Liver (tissue), 8 donors: ENCODE measurements at regions not wholly inside any gene's neighbourhood (a gene's known extent, or its start where the extent isn't known, plus 50 kb on each side); places are given as distances from the start of the nearest gene placed in this dataset.

ENCODE experiments used
- DNase-seq: peaks from one replicate; pipeline ENCODE4 v3.0.0-alpha.2; 2017; ENCODE audit warnings: low spot score
- H3K27ac ChIP-seq, 2 donors: one replicate each; pipeline ENCODE4 v1.7.0; 2013; ENCODE audit warnings: inconsistent platforms in 2 of 2, low read length in 2 of 2, control low read depth in 1 of 2, low read depth in 1 of 2, mild to moderate bottlenecking in 1 of 2
- H3K27me3 ChIP-seq, 4 donors: one replicate each; pipeline versions ENCODE4 v1.6.1 to v1.7.0; 2013; ENCODE audit warnings: low read length in 3 of 4, inconsistent platforms in 1 of 4, mild to moderate bottlenecking in 1 of 4, moderate library complexity in 1 of 4; ENCODE audit not compliant: control insufficient read depth in 4 of 4, insufficient read depth in 4 of 4
- H3K36me3 ChIP-seq, 4 donors: one replicate each; pipeline versions ENCODE4 v1.6.1 to v1.7.0; 2013; ENCODE audit warnings: low read length in 3 of 4, mild to moderate bottlenecking in 3 of 4, low read depth in 1 of 4, moderate library complexity in 1 of 4; ENCODE audit not compliant: control insufficient read depth in 4 of 4, insufficient read depth in 3 of 4
- H3K4me1 ChIP-seq, 4 donors: one replicate each; pipeline versions ENCODE4 v1.6.1 to v1.7.0; 2013; ENCODE audit warnings: low read length in 3 of 4, mild to moderate bottlenecking in 3 of 4, moderate library complexity in 1 of 4; ENCODE audit not compliant: control insufficient read depth in 4 of 4, insufficient read depth in 4 of 4
- H3K4me3 ChIP-seq, 3 donors: one replicate each; pipeline versions ENCODE4 v1.6.1 to v1.7.0; 2013; ENCODE audit warnings: low read length in 3 of 3, control low read depth in 1 of 3, low read depth in 1 of 3, mild to moderate bottlenecking in 1 of 3
- H3K9ac ChIP-seq, 2 donors: one replicate each; pipeline ENCODE4 v1.7.0; 2013; ENCODE audit warnings: low read length in 2 of 2, mild to moderate bottlenecking in 2 of 2, moderate library complexity in 2 of 2, control low read depth in 1 of 2, low read depth in 1 of 2
- H3K9me3 ChIP-seq, 4 donors: one replicate each; pipeline versions ENCODE4 v1.6.1 to v1.7.0; 2013; ENCODE audit warnings: low read length in 3 of 4; ENCODE audit not compliant: control insufficient read depth in 4 of 4
- EGR1 ChIP-seq, 2 donors: IDR thresholded peaks; 2 replicates each; pipeline ENCODE4 v1.6.1; 2016 to 2018; ENCODE audit warnings: antibody characterized with exemption in 2 of 2, low read depth in 2 of 2
- FOXA1 ChIP-seq: IDR thresholded peaks from 2 replicates; pipeline ENCODE4 v1.6.1; 2016; ENCODE audit warnings: antibody characterized with exemption
- FOXA2 ChIP-seq: IDR thresholded peaks from 2 replicates; pipeline ENCODE4 v1.6.1; 2016; ENCODE audit warnings: antibody characterized with exemption
- GABPA ChIP-seq, 2 donors: IDR thresholded peaks in 1 of 2; conservative IDR thresholded peaks in 1 of 2; 2 replicates each; pipeline ENCODE4 v1.6.1; 2016; ENCODE audit warnings: antibody characterized with exemption in 2 of 2, mild to moderate bottlenecking in 1 of 2, moderate library complexity in 1 of 2
- HNF4A ChIP-seq, 2 donors: conservative IDR thresholded peaks; 2 replicates each; pipeline ENCODE4 v1.6.1; 2016; ENCODE audit warnings: antibody characterized with exemption in 2 of 2, mild to moderate bottlenecking in 2 of 2
- HNF4G ChIP-seq: IDR thresholded peaks from 2 replicates; pipeline ENCODE4 v1.6.1; 2016; ENCODE audit warnings: antibody characterized with exemption
- JUND ChIP-seq, 2 donors: IDR thresholded peaks; 2 replicates each; pipeline ENCODE4 v1.6.1; 2016; ENCODE audit warnings: antibody characterized with exemption in 2 of 2
- NR2F2 ChIP-seq: IDR thresholded peaks from 2 replicates; pipeline ENCODE4 v1.6.1; 2016; ENCODE audit warnings: antibody characterized with exemption
- RAD21 ChIP-seq, 2 donors: IDR thresholded peaks; 2 replicates each; pipeline ENCODE4 v1.6.1; 2016; ENCODE audit warnings: antibody characterized with exemption in 2 of 2, mild to moderate bottlenecking in 2 of 2
- RXRA ChIP-seq, 2 donors: IDR thresholded peaks; 2 replicates each; pipeline ENCODE4 v1.6.1; 2017 to 2018; ENCODE audit warnings: antibody characterized with exemption in 2 of 2, mild to moderate bottlenecking in 1 of 2
- SP1 ChIP-seq: IDR thresholded peaks from 2 replicates; pipeline ENCODE4 v1.6.1; 2018; ENCODE audit warnings: antibody characterized with exemption, mild to moderate bottlenecking
- TAF1 ChIP-seq: conservative IDR thresholded peaks from 2 replicates; pipeline ENCODE4 v1.6.1; 2016; ENCODE audit warnings: antibody characterized with exemption, mild to moderate bottlenecking
- YY1 ChIP-seq: IDR thresholded peaks from 2 replicates; pipeline ENCODE4 v1.6.1; 2016; ENCODE audit warnings: antibody characterized with exemption, mild to moderate bottlenecking
- WGBS: extraction: QIAGEN DNeasy Blood & Tissue Kit; methylation state at CpG from one replicate; pipeline ENCODE4 v1.1.7; 2013; 5-methylcytosine and 5-hydroxymethylcytosine counted together
- TF ChIP-seq, protein P1 (sequence below): IDR thresholded peaks from 2 replicates; pipeline ENCODE4 v1.6.1; 2016; ENCODE audit warnings: antibody characterized with exemption
- TF ChIP-seq, protein P2 (sequence below): IDR thresholded peaks from 2 replicates; pipeline ENCODE4 v1.6.1; 2016; ENCODE audit warnings: antibody characterized with exemption, mild to moderate bottlenecking
- TF ChIP-seq, protein P3 (sequence below): IDR thresholded peaks from 2 replicates; pipeline ENCODE4 v1.6.1; 2016; ENCODE audit warnings: antibody characterized with exemption
- TF ChIP-seq, protein P4 (sequence below): IDR thresholded peaks from 2 replicates; pipeline ENCODE4 v1.6.1; 2016; ENCODE audit warnings: antibody characterized with exemption
- TF ChIP-seq, protein P5 (sequence below): fragments of 150-350 bp; IDR thresholded peaks from 2 replicates; pipeline ENCODE4 v1.5.1; 2017; ENCODE audit warnings: improper control_type of control experiment, low read depth, low read length; ENCODE audit not compliant: missing input control
- donor health status: healthy.
- donor health status: healthy.
- donor health status: healthy.
- donor health status: healthy.
- donor health status: healthy.

DNA sequence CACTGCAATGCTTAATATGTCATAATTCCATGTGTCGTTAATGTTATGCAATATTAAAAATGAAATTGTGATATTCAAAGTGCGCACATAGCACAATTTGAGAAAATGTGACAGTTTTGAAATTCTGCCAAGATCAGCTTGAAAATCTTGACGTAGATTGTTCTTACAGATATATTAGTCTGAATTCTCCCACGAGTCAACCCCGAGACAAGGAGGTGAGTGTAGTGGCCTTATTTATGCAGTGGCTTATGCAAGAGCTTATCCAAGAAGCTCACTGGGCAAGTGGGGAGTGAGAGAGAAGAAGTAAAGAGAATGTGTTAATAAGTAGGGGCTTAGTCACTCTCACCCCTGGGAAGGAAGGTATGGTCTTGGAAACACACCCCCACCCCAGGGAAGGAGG lies 286.1 kb upstream of the STS start:
- H3K36me3 ChIP-seq, result no peaks in the 10 kb centered on the region
- WGBS, result 92% methylated on average over 5 of the region's 5 CpGs
- H3K4me1 ChIP-seq, result no peaks in the 10 kb centered on the region
- no peak overlapping the region for H3K4me3 ChIP-seq
- peaks cover 0 to 2% (median 0%) of the 10 kb centered on the region in 4 donors for H3K9me3 ChIP-seq
- H3K27ac ChIP-seq, result no peak overlapping the region
- H3K9ac ChIP-seq, result no peak overlapping the region
- no peaks in the 10 kb centered on the region for H3K27me3 ChIP-seq
- no peak for TF ChIP-seq HNF4A (conservative IDR thresholded peaks at IDR 0.05)
- no peak for TF ChIP-seq HNF4G
- no peak for TF ChIP-seq GABPA (IDR thresholded peaks at IDR 0.05 in 1 of 2, conservative IDR thresholded peaks at IDR 0.05 in 1 of 2)
- TF ChIP-seq FOXA2, result no peak
- TF ChIP-seq, protein P1, sequence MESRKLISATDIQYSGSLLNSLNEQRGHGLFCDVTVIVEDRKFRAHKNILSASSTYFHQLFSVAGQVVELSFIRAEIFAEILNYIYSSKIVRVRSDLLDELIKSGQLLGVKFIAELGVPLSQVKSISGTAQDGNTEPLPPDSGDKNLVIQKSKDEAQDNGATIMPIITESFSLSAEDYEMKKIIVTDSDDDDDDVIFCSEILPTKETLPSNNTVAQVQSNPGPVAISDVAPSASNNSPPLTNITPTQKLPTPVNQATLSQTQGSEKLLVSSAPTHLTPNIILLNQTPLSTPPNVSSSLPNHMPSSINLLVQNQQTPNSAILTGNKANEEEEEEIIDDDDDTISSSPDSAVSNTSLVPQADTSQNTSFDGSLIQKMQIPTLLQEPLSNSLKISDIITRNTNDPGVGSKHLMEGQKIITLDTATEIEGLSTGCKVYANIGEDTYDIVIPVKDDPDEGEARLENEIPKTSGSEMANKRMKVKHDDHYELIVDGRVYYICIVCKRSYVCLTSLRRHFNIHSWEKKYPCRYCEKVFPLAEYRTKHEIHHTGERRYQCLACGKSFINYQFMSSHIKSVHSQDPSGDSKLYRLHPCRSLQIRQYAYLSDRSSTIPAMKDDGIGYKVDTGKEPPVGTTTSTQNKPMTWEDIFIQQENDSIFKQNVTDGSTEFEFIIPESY, result no peak
- no peak for TF ChIP-seq SP1
- TF ChIP-seq RAD21 (IDR thresholded peaks at IDR 0.05), result no peak
- TF ChIP-seq EGR1 (IDR thresholded peaks at IDR 0.05; ENCODE audit: low read depth in 2 of 2), result no peak
- TF ChIP-seq, protein P2, sequence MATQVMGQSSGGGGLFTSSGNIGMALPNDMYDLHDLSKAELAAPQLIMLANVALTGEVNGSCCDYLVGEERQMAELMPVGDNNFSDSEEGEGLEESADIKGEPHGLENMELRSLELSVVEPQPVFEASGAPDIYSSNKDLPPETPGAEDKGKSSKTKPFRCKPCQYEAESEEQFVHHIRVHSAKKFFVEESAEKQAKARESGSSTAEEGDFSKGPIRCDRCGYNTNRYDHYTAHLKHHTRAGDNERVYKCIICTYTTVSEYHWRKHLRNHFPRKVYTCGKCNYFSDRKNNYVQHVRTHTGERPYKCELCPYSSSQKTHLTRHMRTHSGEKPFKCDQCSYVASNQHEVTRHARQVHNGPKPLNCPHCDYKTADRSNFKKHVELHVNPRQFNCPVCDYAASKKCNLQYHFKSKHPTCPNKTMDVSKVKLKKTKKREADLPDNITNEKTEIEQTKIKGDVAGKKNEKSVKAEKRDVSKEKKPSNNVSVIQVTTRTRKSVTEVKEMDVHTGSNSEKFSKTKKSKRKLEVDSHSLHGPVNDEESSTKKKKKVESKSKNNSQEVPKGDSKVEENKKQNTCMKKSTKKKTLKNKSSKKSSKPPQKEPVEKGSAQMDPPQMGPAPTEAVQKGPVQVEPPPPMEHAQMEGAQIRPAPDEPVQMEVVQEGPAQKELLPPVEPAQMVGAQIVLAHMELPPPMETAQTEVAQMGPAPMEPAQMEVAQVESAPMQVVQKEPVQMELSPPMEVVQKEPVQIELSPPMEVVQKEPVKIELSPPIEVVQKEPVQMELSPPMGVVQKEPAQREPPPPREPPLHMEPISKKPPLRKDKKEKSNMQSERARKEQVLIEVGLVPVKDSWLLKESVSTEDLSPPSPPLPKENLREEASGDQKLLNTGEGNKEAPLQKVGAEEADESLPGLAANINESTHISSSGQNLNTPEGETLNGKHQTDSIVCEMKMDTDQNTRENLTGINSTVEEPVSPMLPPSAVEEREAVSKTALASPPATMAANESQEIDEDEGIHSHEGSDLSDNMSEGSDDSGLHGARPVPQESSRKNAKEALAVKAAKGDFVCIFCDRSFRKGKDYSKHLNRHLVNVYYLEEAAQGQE, result no peak
- TF ChIP-seq, protein P3, sequence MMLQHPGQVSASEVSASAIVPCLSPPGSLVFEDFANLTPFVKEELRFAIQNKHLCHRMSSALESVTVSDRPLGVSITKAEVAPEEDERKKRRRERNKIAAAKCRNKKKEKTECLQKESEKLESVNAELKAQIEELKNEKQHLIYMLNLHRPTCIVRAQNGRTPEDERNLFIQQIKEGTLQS, result no peak
- no peak for TF ChIP-seq NR2F2
- TF ChIP-seq, protein P4, sequence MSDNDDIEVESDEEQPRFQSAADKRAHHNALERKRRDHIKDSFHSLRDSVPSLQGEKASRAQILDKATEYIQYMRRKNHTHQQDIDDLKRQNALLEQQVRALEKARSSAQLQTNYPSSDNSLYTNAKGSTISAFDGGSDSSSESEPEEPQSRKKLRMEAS, result no peak
- no peak for TF ChIP-seq FOXA1
- TF ChIP-seq YY1, result no peak
- DNase-seq, result no peak

DNA sequence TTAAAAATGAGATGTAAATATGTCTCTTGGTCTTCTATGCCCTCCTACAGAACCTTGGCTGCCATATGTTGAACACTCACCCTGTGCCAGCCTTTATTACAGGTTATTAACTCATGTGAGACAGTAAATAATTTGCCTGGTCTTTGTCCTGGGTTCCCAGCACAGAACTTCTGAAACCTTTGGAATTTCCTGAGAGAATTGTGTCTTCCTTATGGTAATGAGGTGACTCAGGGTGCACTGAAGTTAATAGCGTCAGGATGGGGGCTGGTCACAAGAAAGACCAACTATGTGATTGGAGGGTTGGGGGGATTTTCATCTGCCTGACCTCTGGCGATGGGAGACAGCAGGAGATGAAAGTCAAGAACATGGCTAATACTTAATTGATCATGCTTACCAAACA lies 289.8 kb upstream of the STS start:
- no peaks in the 10 kb centered on the region for H3K36me3 ChIP-seq
- no peak for DNase-seq
- no peak overlapping the region for H3K9ac ChIP-seq
- H3K4me3 ChIP-seq, result no peak overlapping the region
- 93% methylated on average over 2 of the region's 2 CpGs for WGBS
- H3K27ac ChIP-seq, result no peak overlapping the region
- peaks cover 0 to 3% (median 0%) of the 10 kb centered on the region in 4 donors for H3K9me3 ChIP-seq
- no peaks in the 10 kb centered on the region for H3K4me1 ChIP-seq
- no peaks in the 10 kb centered on the region for H3K27me3 ChIP-seq
- no peak for TF ChIP-seq JUND (IDR thresholded peaks at IDR 0.05)
- TF ChIP-seq, protein P4, result no peak
- TF ChIP-seq HNF4A (conservative IDR thresholded peaks at IDR 0.05), result no peak
- TF ChIP-seq FOXA2, result no peak
- TF ChIP-seq, protein P5, sequence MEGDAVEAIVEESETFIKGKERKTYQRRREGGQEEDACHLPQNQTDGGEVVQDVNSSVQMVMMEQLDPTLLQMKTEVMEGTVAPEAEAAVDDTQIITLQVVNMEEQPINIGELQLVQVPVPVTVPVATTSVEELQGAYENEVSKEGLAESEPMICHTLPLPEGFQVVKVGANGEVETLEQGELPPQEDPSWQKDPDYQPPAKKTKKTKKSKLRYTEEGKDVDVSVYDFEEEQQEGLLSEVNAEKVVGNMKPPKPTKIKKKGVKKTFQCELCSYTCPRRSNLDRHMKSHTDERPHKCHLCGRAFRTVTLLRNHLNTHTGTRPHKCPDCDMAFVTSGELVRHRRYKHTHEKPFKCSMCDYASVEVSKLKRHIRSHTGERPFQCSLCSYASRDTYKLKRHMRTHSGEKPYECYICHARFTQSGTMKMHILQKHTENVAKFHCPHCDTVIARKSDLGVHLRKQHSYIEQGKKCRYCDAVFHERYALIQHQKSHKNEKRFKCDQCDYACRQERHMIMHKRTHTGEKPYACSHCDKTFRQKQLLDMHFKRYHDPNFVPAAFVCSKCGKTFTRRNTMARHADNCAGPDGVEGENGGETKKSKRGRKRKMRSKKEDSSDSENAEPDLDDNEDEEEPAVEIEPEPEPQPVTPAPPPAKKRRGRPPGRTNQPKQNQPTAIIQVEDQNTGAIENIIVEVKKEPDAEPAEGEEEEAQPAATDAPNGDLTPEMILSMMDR, result no peak
- TF ChIP-seq, protein P1, result no peak
- TF ChIP-seq TAF1, result no peak
- TF ChIP-seq HNF4G, result no peak
- TF ChIP-seq RXRA (IDR thresholded peaks at IDR 0.05), result no peak
- TF ChIP-seq GABPA (IDR thresholded peaks at IDR 0.05 in 1 of 2, conservative IDR thresholded peaks at IDR 0.05 in 1 of 2), result no peak
- TF ChIP-seq, protein P3, result no peak
- TF ChIP-seq YY1, result no peak
- TF ChIP-seq SP1, result no peak
